OCI-LY1 (cell line): ENCODE measurements at regions not wholly inside any gene's neighbourhood (a gene's known extent, or its start where the extent isn't known, plus 50 kb on each side); places are given as distances from the start of the nearest gene placed in this dataset.

Experiments
- H2AFZ ChIP-seq: fragments of 200-600 bp; sonication (generic), shearing (Covaris generic); 2 replicates; pipeline ENCODE4 v1.6.0; 2014; ENCODE audit warnings: antibody characterized with exemption, mild to moderate bottlenecking, low read length
- H3F3A ChIP-seq: fragments of 200-600 bp; sonication (generic), shearing (Covaris generic); 2 replicates; pipeline ENCODE4 v1.6.0; 2014; ENCODE audit warnings: mild to moderate bottlenecking, antibody characterized with exemption, low read length, moderate library complexity; ENCODE audit not compliant: insufficient read depth
- H3K27ac ChIP-seq: fragments of 200-600 bp; sonication (generic); 2 replicates; pipeline ENCODE4 v1.5.1; 2014; ENCODE audit warnings: low read length, mixed run types, mild to moderate bottlenecking, low read depth; ENCODE audit not compliant: poor library complexity, severe bottlenecking
- H3K27me3 ChIP-seq: fragments of 200-600 bp; sonication (generic); 2 replicates; pipeline ENCODE4 v1.6.0; 2014; ENCODE audit warnings: antibody characterized with exemption, mild to moderate bottlenecking, low read length, moderate library complexity; ENCODE audit not compliant: insufficient read depth
- H3K36me3 ChIP-seq: fragments of 200-600 bp; sonication (generic); 2 replicates; pipeline ENCODE4 v1.6.1; 2014; ENCODE audit warnings: mild to moderate bottlenecking, antibody characterized with exemption, low read length, moderate library complexity, mixed read lengths; ENCODE audit not compliant: insufficient read depth
- H3K4me1 ChIP-seq: fragments of 200-600 bp; sonication (generic); 2 replicates; pipeline ENCODE4 v1.5.1; 2014; ENCODE audit warnings: mild to moderate bottlenecking, low read length, moderate library complexity; ENCODE audit not compliant: insufficient read depth, severe bottlenecking
- H3K4me2 ChIP-seq: fragments of 200-600 bp; sonication (generic), shearing (Covaris generic); 2 replicates; pipeline ENCODE4 v1.6.1; 2014; ENCODE audit warnings: low read length
- H3K4me3 ChIP-seq: fragments of 200-600 bp; sonication (generic); 2 replicates; pipeline ENCODE4 v1.5.1; 2014; ENCODE audit warnings: low read length, low read depth, mild to moderate bottlenecking, mixed read lengths; ENCODE audit not compliant: poor library complexity, severe bottlenecking
- H3K79me2 ChIP-seq: fragments of 200-600 bp; shearing (Covaris generic); 2 replicates; pipeline ENCODE4 v1.6.1; 2016; ENCODE audit warnings: mixed run types, low read length, mixed read lengths; ENCODE audit not compliant: insufficient read depth
- H3K9ac ChIP-seq: fragments of 200-600 bp; sonication (generic), shearing (Covaris generic); 2 replicates; pipeline ENCODE4 v1.6.1; 2014; ENCODE audit warnings: mild to moderate bottlenecking, low read length, mixed read lengths
- H3K9me2 ChIP-seq: fragments of 200-600 bp; sonication (generic), shearing (Covaris generic); 2 replicates; pipeline ENCODE4 v1.6.1; 2014; ENCODE audit warnings: low read depth, mild to moderate bottlenecking, low read length, mixed read lengths
- H3K9me3 ChIP-seq: fragments of 200-600 bp; shearing (Covaris generic); 2 replicates; pipeline ENCODE4 v1.6.1; 2014; ENCODE audit warnings: low read length, mixed read lengths
- H4K20me1 ChIP-seq: fragments of 200-600 bp; sonication (generic), shearing (Covaris generic); 2 replicates; pipeline ENCODE4 v1.6.0; 2016; ENCODE audit warnings: mild to moderate bottlenecking, low read length; ENCODE audit not compliant: insufficient read depth
- CTCF ChIP-seq: fragments of 200-600 bp; sonication (generic), shearing (Covaris generic); IDR thresholded peaks from 2 replicates; pipeline ENCODE4 v1.5.1; 2017; ENCODE audit warnings: mild to moderate bottlenecking, antibody characterized with exemption, low read length, moderate library complexity, mixed read lengths
- EZH2 ChIP-seq: fragments of 200-600 bp; sonication (generic), shearing (Covaris generic); IDR thresholded peaks from 2 replicates; pipeline ENCODE4 v1.8.0; 2017; ENCODE audit warnings: borderline replicate concordance, mixed run types, mild to moderate bottlenecking, antibody characterized with exemption, low read length, moderate library complexity, mixed read lengths

- no peak overlapping the region for H2AFZ ChIP-seq
Measured at GRCh38 chr6:170190046-170190445, 100.8 kb downstream of the DLL1 start.

GRCh38 chr6:170189236-170189635, 101.6 kb downstream of the DLL1 start:
- H3K36me3 ChIP-seq: no peaks in the 10 kb centered on the region
- H3K27ac ChIP-seq: no peak overlapping the region
- no peaks in the 10 kb centered on the region for H4K20me1 ChIP-seq
- no peaks in the 10 kb centered on the region for H3K9me3 ChIP-seq
- H3K4me1 ChIP-seq: no peaks in the 10 kb centered on the region
- H3K9ac ChIP-seq: no peak overlapping the region
- TF ChIP-seq EZH2: no peak
- no peak for TF ChIP-seq CTCF
- H2AFZ ChIP-seq: no peak overlapping the region
- H3F3A ChIP-seq: no peaks in the 10 kb centered on the region
- no peaks in the 10 kb centered on the region for H3K27me3 ChIP-seq
- H3K4me2 ChIP-seq: no peak overlapping the region
- no peaks in the 10 kb centered on the region for H3K9me2 ChIP-seq
- no peak overlapping the region for H3K4me3 ChIP-seq
- H3K79me2 ChIP-seq: no peaks in the 10 kb centered on the region

More at GRCh38 chr6:170190046-170190445, 100.8 kb downstream of the DLL1 start:
- no peaks in the 10 kb centered on the region for H3K27me3 ChIP-seq
- H4K20me1 ChIP-seq: no peaks in the 10 kb centered on the region
- H3K9ac ChIP-seq: no peak overlapping the region
- H3K4me3 ChIP-seq: no peak overlapping the region
- no peaks in the 10 kb centered on the region for H3K9me2 ChIP-seq
- no peaks in the 10 kb centered on the region for H3K36me3 ChIP-seq
- H3K9me3 ChIP-seq: peaks cover under 1% of the 10 kb centered on the region; the same call in 1 of the 2 replicates
- no peaks in the 10 kb centered on the region for H3K4me1 ChIP-seq
- H3K4me2 ChIP-seq: no peak overlapping the region
- H3F3A ChIP-seq: no peaks in the 10 kb centered on the region
- no peak for TF ChIP-seq EZH2
- TF ChIP-seq CTCF: no peak
- H3K79me2 ChIP-seq: no peaks in the 10 kb centered on the region
- no peak overlapping the region for H3K27ac ChIP-seq

- Histone ChIP-seq H3K4me1 (no peaks in the 10 kb centered on the region), H2AFZ (no peak overlapping the region), H3K27me3 (no peaks in the 10 kb centered on the region), H3K36me3 (no peaks in the 10 kb centered on the region), H3F3A (no peaks in the 10 kb centered on the region), H4K20me1 (no peaks in the 10 kb centered on the region), H3K4me2 (no peak overlapping the region), H3K9me2 (no peaks in the 10 kb centered on the region), H3K9ac (no peak overlapping the region), H3K27ac (no peak overlapping the region), H3K9me3 (no peaks in the 10 kb centered on the region), H3K4me3 (no peak overlapping the region), H3K79me2 (no peaks in the 10 kb centered on the region)
- TF ChIP-seq EZH2: no peak
- TF ChIP-seq CTCF: no peak
Measured at GRCh38 chr6:170188571-170189001, 102.3 kb downstream of the DLL1 start.
